HuH-7 (cell line): ENCODE measurements at regions not wholly inside any gene's neighbourhood (a gene's known extent, or its start where the extent isn't known, plus 50 kb on each side); places are given as distances from the start of the nearest gene placed in this dataset.
"Not testable (repeated sequence)": the region's sequence is repeated elsewhere in the genome, so short reads cannot be mapped to it uniquely, and the experiment has no call there.

Experiments
- DNase-seq: peaks from one replicate; pipeline ENCODE4 v3.0.0; 2011; ENCODE audit warnings: low spot score

DNA sequence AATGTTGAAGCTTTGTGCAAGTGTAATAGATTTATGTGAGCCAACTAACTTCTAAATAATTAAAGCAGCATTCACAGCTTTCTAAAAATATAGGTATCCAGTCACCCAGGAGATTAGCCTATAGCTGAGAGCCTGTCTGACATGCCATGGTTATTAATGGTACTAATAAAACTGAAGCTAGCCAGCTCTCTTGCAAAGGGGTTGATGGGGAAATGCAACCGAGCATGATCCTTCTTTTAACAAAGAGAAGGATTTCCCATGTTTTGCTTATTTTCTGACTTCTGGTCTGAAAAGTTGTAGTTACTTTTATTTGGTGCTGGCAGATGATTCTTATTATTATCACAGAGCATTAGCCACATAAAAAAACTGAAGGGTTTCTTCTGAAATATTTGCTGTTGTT is 488.7 kb upstream of the CYLC2 start:
- DNase-seq: no peak

DNA sequence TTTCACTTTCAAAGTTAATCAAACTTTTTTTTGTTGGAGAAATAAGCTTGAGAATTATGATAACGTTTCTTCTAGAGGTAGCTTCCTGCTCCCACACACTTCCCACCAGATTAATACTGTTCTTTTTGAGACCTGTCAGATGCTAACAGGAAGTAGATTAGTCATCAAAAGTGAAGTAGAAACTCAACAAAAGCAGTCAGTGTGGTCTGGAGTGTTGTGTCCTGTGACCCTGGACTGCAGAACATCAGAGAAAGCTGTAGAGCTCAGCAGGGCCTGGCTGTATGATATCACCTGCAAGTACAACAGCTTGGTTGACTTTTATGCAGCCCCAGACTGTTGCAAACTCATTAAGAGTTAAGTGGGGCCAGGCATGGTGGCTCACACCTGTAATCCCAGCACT is 495.7 kb upstream of the CYLC2 start:
- no peak for DNase-seq

DNA sequence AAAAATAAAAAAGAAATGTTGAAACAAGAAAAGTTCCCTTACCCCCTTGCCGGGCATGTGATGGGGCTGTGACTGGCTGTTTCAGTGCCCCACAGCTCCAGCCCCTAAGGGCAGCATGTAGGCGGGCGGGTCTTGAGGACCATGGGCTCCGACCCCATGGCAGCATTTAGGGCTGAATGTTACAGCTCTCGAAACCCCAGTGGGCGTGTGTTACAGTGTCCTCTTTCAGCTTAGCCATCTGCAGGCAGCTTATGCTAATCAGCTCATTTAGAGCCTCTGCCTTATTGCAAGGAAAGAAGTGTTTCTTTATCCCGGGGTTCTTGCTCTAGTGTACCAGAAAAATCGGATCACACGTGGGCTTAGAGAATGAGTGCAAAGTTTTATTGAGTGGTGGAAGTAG is 497.4 kb upstream of the CYLC2 start:
- no peak for DNase-seq

DNA sequence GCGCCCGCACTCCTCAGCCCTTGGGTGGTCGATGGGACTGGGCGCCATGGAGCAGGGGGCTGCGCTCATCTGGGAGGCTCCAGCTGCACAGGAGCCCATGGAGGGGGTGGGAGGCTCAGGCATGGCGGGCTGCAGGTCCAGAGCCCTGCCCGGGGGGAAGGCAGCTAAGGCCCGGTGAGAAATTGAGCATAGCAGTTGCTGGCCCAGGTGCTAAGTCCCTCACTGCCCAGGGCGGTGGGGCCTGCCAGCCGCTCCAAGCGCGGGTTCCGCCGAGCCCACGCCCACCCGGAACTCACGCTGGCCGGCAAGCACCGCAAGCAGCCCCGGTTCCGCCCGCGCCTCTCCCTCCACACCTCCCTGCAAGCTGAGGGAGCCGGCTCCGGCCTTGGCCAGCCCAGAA is 508.2 kb upstream of the CYLC2 start:
- not testable (repeated sequence) for DNase-seq

DNA sequence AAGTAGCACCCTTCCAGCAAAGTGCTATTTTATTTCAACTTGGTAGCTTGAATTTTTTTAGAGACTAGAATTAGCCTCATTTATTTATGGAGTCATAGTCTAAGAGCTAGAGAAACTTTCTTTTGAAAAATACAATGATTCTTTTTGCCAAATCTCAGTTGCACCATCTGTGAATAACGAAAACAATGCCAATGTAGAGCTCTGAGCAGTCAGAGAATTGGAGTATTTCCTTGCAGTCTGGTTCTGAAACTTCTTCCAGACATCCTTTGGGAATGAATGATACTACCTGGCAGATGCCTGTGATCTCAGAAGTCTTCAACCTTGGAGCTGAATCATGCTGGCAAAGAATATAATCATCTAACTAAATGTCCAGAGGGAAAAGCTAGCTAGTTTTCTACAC is 511.5 kb upstream of the CYLC2 start:
- DNase-seq: no peak

DNA sequence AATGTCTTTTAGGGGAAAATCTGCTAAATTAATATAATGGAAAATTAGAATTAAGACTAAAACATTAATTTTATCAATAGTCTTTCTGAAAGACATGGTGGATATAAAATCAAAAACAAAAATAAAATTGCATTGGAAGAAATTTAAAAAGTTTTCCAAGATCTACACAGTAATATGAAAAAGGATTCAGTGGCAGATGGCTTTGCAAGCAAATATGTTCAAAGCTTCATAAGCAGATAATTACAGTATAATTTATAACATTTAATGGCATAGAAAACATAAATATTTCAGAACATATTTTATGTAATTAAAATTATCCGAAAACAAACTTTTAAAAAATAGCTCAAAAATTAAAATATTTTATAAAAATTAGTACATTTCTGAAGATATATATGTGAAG is 512.4 kb upstream of the CYLC2 start:
- no peak for DNase-seq

DNA sequence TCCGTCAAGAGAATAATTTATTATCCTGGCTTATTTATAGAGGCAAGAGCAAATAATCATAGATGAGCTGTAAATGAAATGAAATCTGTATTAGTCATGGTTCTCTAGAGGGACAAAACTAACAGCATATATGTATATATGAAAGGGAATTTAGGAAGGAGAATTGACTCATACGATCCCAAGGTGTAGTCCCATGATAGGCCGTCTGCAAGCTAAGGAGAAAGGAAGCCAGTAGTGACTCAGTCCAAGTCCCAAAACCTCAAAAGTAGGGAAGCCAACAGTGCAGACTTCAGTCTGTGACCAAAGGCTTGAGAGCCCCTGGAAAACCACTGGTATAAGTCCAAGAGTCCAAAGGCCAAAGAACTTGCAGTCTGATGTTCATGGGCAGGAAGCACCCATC is 515.9 kb upstream of the CYLC2 start:
- no peak for DNase-seq

DNA sequence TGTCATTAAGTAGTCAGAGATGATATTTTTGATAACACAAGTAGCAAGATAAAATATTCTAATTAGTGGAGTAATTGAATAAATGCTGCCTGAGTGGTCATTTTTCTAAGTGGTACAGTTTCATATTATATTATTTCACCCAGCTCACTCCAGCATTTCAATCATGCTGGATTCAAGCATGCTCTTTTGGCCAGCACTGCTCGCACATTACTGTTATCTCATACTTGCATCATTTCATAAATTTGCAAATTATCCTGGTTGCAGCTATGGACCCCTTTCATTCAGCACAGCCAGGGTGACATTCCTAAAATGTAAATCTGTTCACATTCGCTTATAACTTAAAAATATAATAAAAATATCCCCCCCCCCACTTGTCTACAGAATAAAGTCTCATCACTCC is 520.8 kb upstream of the CYLC2 start:
- no peak for DNase-seq

DNA sequence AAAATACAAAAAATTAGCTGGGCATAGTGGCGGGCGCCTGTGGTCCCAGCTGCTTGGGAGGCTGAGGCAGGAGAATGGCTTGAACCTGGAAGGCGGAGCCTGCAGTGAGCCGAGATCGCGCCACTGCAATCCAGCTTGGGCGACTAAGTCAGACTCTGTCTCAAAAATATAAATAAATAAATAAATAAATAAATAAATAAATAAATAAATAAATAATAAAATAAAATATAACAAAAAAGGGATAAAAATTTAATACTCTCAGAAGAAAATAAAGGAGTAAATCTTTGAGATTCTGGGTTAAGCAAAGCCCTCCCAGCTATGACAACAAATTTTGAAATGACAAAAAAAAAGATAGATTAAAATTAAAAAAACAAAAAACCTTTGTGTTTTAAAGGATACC is 525.7 kb upstream of the CYLC2 start:
- DNase-seq: not testable (repeated sequence)

DNA sequence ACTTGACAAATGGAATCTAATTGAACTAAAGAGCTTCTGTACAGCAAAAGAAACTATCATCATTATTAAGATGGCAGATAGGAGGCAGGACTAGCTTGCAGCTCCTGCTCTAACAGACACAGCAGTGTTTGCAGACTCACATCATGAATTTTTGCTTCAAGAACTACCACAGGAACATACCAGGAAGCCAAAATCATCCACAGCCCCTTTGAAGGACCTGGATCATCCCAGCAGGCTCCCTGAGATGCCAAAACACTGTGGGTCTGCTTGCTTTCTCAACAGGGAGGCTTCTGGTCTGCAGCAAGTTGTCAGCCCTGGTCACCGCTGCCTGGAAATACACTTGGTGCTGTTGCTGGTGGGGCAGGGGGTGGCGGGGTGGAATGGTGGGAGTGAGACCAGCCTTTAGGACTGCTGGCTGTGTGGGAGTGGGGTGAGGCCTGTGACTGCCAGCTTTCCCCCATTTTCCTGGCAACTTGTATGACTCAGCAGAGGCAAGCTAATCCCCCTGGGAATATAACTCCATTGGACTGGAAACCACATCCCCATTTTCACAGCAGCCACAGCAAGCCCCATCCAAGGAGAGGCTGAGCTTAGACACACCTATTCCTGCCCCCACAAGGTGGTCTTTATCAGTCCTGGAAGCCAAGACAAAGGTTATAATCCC is 533.8 kb upstream of the CYLC2 start:
- no peak for DNase-seq

DNA sequence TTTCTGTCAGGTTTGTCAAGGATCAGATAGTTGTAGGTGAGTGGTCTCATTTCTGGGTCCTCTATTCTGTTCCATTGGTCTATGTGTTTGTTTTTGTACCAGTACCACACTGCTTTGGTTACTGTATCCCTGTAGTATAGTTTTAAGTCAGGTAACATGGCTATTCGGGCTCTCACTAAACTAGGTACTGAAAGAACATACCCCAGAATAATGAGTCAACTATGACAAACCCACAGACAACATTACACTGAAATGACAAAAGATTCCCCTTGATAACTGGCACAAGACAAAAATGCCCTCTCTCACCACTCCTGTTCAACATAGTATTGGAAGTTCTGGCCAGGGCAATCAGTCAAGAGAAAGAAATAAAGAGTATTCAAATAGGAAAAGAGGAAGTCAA is 535.3 kb upstream of the CYLC2 start:
- no peak for DNase-seq

DNA sequence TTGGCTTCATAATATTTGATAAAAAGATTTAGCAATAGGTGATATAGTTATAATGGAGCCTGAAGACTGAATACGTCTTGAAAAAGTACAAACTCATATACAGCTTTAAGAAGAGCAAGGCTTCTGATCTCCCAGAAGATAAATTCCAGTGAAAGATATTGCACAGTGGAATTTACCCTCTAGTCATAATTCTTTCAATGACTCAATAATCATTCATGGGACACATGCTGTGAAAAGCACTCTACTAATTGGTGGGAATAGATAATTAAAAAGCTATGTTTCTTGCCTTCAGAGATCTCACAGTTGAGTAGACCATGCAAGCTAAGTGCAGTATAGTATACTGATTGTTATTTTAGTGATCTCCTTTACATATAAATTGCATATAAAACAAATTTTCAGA is 538.6 kb upstream of the CYLC2 start:
- DNase-seq: no peak

DNA sequence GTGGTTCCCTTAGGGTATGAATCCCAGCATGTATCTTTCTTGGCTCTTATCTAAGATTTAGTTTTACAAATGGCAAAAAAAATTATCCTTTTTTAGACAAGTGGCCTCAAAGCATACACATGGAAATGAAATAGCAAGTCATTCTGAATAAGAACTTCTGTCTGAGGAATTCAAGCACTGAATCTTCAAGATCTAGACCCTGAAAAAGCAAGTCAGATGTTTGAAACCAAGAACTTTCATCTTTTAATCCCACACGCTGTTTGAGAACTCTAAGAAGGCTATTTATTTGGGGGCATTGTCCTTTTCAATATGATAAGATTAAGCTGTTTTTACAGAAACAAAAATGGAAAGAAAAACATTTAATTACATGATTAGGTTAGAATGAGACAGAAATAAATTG is 549.2 kb upstream of the CYLC2 start:
- DNase-seq: no peak

DNA sequence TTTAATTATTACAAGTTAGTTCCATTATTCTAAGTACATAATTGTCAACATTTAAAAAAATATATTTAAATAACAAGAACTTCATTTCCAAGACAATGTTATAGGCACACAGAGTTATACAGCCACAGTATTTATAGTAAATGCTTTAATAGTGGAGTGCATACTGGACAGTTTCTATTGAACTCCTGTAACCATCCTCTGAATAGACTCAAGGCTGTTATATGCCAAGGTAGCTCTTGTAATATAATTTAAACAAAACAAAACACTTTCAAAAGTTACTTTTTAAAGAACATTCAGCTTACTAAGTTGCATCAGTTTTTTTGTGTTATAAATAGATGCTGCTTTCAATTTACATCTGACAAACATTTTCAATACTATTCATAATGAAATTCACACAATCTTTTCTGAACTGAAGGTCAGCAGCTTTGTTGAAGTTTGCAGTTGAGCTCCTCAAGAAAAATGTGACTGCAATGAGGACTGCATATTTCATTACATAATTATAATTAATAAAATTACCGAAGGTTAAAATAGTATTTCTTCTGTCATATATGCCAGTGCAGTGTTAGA is 549.9 kb upstream of the CYLC2 start:
- DNase-seq: no peak

DNA sequence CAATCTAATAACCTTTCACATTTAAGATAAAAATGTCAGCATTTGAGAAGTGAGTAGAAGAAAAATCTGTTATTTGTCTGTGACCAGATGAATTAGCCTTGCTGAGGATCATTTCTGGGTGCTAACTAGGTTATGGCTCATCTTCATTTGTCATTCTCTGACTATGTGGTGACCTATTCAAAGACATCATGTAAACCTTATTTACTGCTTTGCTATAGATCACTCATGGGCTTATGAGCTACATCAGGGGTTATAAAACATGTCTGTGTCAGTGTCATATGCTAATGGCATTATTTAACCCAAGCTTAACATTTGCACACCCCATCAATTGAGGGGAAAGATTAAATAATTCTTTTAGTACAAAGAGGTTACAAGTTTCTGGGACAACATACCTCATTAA is 555.5 kb upstream of the CYLC2 start:
- no peak for DNase-seq

DNA sequence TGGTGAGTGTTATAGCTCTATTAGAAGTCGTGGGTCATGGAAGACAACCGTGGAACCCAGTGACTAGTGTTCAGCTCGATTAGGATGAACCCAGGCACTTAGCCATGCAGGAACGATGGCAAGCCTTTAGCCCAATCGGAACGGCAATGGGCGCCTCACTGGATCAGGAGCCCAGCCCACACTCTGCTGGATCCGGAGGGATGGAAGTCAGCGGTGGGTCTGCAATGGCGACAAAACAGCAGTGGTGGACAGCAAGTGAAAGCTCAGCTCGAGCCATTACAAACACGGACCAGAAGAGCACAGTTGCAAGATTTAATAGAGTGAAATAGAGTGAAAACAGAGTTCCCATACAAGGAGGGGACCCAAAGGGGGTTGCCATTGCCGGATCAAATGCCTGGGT is 558.5 kb upstream of the CYLC2 start:
- not testable (repeated sequence) for DNase-seq

DNA sequence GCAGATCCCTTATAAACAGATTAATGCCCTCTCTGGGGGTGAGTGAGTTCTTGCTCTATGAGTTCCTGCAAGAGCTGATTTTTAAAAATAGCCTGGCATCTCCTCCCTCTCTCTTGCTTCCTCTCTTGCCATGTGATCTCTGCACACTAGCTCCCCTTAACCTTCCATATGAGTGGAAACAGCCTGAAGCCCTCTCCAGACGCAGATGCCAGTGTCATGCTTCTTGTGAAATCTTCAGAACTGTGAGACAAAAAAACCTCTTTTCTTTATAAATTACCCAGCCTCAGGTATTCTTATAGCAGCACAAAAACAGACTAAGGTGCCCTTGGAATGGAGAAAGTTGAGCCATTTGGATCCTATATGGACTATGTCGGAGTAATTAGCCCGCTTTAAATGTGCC is 559.7 kb upstream of the CYLC2 start:
- DNase-seq: no peak

DNA sequence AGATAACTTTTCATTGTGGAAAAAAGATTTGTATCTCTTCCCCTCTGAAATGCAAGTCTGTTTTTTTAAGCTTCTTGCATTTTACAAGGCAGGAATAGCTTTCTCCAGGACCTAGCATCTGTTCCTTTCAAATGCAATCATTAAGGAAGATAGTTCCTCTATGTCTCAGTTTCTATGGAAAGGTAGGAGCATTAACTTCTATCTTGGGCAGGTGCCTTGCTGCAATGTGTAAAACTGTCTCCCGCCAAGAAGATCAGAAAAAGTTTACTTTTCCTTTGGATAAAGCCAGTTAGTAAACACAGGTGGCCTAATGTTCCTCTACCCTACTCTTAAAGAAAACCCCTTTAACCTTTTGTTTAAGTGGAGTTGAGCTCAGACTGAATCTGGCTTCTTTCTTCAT is 560.6 kb upstream of the CYLC2 start:
- no peak for DNase-seq

DNA sequence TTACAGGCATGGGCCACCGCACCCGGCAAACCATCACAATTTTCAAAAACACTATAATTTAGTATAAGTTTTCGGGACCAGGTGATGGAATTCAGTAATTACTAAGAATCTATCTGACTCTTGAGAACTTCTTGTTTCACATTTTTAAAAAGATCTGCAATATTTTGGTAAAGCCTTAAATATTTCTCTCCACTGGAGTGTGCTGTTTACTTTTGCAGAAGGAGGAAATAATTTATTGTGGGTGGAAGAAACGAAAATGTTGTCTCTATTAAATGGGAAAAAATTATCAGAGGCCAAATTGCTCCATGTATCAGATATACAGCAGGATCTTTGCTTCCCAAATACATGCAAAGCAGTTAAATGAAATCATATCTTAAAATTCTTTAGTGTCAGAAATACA is 566.8 kb upstream of the CYLC2 start:
- no peak for DNase-seq

DNA sequence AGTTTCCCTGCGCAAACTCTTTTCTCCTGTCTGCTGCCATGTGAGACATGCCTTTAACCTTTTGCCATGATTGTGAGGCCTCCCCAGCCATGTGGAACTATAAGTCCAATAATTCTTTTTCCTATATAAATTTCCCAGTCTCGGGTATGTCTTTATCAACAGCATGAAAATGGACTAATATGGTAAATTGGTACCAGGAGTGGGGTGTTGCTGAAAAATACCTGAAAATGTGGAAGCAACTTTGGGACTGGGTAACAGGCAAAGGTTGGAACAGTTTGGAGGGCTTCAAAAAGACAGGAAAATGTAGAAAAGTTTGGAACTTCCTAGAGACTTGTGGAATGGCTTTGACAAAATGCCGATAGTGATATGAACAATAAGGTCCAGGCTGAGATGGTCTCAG is 578.9 kb upstream of the CYLC2 start:
- DNase-seq: not testable (repeated sequence)

DNA sequence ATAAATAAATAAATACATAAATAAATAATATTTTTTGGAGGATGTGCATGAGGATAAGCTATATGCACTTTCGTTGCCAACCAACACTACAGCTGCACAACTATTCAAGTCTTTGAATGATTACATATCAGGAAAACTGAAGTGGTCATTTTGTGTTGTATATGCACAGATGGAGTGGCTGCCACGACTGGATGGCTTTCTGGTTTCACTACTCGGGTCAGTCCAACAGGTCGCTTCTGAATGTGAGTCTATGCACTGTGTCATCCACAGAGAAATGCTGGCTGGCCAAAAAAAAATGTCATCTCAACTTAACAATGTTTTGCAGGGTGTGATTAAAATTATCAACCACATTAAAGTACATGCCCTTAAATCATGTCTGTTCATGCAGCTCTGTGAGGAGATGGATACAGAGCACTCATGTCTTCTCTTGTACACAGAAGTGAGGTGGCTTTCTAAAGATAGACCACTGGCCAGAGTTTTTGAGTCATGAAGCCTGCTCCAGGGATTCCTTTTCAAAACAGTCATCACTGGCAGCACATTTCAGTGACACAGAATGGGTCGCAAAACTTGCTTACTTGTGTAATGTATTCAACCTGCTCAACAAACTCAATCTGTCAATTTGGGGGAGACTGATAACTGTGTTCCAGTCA is 589.8 kb upstream of the CYLC2 start:
- DNase-seq: no peak

DNA sequence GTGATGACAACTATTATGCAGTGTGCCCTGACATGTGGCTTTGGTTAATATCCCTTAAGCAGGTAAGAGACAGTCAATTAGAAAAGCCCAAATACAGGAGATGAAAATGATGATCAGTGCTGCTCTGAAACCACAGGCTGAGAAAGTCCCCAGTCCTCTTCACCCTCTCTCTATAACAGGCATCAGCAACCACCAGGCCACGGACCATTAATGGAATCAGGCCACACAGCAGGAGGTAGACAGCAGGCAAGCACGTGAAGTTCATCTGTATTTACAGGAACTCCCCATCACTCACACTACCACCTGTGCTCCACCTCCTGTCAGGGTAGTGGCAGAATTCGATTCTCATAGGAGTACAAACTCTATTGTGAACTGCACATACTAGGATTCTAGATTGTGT is 591.6 kb upstream of the CYLC2 start:
- no peak for DNase-seq

DNA sequence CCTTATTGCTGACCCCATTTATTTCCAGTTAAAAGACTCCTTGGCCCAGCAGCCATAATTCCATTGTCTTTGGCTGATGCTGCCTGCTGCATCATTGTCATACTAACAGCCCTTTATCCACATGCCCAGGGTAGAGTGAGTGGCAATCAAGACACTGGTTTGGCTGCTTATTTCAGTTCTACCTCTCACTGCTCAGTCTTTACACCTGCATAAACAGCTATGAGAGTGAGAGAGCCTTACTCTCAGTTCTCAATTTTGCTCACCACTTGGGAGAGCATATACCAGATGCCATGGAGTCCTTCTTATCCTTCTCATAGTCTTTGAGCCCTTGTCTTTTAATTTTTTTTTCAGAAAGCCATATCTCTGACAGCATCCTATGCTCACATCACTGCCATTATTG is 596.9 kb upstream of the CYLC2 start:
- no peak for DNase-seq

DNA sequence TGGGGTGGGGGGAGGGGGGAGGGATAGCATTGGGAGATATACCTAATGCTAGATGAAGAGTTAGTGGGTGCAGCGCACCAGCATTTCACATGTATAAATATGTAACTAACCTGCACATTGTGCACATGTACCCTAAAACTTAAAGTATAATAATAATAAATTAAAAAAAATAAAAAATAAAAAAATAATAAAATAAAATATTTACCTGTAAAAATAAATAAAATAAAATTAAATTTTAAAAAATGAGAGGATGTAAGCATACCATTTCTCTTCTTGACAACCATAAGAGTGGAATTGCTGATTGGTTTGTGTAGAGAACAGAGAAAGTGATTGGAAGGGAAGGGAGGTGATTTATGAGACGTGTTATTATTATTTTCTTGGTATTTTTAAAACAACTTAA is 609.5 kb upstream of the CYLC2 start:
- DNase-seq: not testable (repeated sequence)
